HG02588 (cell line): ENCODE measurements at regions not wholly inside any gene's neighbourhood (a gene's known extent, or its start where the extent isn't known, plus 50 kb on each side); places are given as distances from the start of the nearest gene placed in this dataset.

Source experiments
- ATAC-seq: cut with Tn5 transposase; IDR thresholded peaks from one replicate; pipeline ENCODE4 v1.9.1; 2021; ENCODE audit warnings: mild to moderate bottlenecking, moderate library complexity; ENCODE audit not compliant: unreplicated experiment

- no peak for ATAC-seq
Observed at GRCh38 chr1:96992871-96993270, 271.3 kb downstream of the PTBP2 start.

DNA sequence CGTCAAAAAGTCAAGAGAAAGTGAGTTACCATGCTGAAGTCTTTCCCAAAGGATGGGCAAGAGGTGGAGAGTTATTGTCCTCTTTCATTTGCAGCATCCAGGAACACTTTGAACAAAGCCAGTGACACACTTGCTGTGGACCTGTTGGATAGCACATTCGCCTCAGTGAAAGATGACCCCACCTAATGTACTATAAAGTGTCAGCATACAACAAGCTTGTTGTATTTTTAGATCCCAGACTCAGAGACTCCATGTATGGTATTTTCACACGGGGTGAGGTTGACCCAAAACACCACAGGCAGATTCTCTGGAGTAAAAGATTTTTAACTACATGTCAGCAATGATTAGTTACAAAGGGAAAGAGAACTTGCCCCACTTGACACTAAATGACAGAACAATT lies 273.8 kb downstream of the PTBP2 start:
- no peak for ATAC-seq

GRCh38 chr1:96996001-96996400 lies 274.4 kb downstream of the PTBP2 start:
- ATAC-seq = no peak

GRCh38 chr1:96997717-96998116 lies 276.1 kb downstream of the PTBP2 start:
- no peak for ATAC-seq

GRCh38 chr1:96998466-96998865 lies 276.9 kb downstream of the PTBP2 start:
- no peak for ATAC-seq

DNA sequence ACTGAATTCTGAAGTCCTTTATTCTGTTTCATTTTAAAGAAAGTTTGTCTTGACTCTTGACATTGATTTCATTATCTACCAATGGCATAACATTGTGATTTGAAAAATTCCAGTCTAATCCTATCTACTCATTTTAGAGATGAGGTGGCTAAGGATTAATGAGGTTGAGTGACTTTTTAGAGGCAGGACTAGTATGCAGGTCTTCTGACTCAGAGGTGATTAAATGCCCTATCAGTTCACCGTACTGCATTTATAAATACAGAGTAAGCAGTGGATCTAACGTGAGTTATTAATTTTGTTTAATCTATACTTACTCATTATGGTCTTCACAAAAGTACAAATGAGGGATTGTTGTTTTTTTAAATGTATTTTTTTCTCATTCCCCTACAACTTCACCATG lies 277.6 kb downstream of the PTBP2 start:
- no peak for ATAC-seq

- no peak for ATAC-seq
Observed at GRCh38 chr1:97004054-97004453, 282.5 kb downstream of the PTBP2 start.

DNA sequence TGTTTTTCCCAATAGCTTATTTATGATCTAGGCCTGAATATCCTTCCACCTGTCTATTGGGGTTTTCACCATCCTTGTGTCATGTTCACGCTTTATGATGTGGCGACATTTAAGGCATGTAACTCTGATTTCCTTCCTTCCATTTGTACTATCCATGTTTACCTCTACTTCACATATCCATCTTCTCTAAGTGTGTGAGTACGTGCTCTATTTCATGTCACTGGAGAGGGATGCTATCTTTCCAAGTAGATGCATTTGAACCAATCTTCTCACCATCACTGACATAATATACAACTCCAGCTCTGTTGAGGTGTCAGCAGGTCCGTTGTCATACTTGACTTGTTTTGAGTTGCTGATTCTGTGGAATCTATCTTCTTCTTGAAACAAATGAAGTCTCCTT lies 283.2 kb downstream of the PTBP2 start:
- no peak for ATAC-seq

- ATAC-seq = no peak
Observed at GRCh38 chr1:97006044-97006661, 284.6 kb downstream of the PTBP2 start.

DNA sequence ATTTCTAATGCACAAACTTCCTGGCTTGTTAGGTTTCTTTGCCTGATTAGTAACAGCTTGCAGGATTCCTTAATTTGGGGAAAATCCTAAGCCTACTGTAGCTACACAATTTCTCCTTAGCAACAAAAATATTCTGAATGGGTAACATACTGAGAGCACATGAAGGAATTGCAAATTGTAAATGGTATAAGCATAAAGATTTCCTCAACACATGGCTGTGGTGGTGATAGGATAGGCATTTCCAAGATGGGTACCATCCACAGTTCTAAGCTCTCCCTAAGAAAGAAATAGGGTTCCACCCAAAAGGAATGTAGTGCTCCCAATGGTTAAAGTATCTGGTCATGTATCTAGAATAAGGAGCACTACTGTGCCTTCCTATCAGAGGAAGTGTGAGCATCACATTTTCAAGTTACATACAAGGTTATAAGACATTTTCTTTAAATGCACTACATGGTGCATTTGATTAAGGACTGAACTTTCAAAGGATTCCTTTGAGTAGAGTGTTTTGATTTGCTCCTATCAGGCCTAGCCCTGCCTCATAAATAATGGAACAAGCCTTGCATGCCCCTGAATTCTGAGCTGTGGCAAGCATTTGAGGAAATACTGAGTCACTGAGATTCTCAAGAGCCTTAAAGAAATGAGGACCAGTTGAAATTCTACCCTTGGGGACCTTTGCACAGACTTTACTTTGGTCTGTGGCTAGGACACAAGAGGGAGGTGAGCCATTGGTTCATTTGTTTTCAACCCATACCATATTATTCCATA lies 286.4 kb downstream of the PTBP2 start:
- no peak for ATAC-seq

DNA sequence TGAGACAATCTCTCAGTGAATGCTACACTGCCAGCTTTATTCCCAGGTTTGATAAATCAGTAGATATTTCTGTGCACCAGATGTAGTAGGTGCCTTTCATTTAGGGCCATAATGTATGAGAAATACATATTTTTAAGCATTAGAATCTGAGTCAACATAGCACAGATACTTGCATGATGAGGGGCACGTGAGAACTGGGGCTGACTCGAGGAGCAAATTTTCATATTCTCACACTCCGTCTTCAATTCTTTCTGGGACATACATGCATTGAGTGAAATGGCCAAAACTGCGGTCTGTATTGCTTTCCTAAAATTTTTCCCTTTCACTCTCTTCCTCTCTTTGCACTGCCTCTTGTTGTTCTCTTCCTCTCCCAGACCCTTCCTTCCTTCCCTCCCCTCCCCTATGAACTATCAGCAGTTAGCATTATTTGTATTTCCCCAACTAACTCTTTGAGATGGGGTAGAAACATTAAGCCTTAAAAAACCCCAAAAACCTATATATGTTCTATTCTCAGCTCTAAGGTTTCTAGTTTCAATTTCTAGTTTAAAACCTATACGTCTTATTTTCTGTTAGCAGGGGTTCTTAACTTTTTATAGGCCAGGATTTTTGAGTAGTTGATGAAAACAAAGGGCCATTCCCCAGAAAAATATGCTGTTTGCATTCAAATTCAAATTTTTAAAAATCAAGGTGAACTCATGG lies 289.1 kb downstream of the PTBP2 start:
- no peak for ATAC-seq

- no peak for ATAC-seq
Observed at GRCh38 chr1:97013136-97013535, 291.6 kb downstream of the PTBP2 start.

- no peak for ATAC-seq
Observed at GRCh38 chr1:97013941-97014340, 292.4 kb downstream of the PTBP2 start.

DNA sequence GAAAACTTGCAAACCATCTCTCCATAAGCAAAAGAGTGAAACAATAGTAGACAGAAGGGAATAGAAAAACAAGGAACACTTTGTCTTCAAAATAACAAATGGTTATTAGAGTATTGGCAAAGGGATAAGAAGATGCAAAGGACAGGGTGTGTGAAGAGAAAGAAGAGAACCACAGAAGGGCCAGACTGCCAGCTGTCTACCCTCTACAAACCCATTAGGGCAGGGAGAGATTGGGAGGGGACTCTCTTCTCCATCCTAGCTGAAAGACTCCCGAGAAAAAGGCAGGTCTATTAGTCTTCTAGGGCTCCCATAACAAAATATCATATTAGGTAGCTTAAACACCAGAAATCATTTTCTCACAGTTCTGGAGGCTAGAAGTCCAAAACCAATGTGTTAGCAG lies 292.8 kb downstream of the PTBP2 start:
- ATAC-seq = no peak

GRCh38 chr1:97017895-97018294 lies 296.3 kb downstream of the PTBP2 start:
- ATAC-seq = no peak
